Endothelial cell of umbilical vein (primary cell): ENCODE measurements at regions not wholly inside any gene's neighbourhood (a gene's known extent, or its start where the extent isn't known, plus 50 kb on each side); places are given as distances from the start of the nearest gene placed in this dataset.

Experiments
- BruUV-seq: library from RNA; stranded (reverse); fragments of 400-500 nt; replicated peaks from 2 replicates; lab custom pipeline; 2021; lab: Mats Ljungman, UMichigan
- CTCF ChIA-PET: fragments of 300-600, 350-600 bp; sonication (Branson Sonifier 250); formaldehyde crosslinking; loops from one replicate; lab custom pipeline; 2021; ENCODE audit warnings: antibody characterized with exemption, inconsistent platforms; lab: Charles Lee
- POLR2A ChIA-PET: fragments of 300-600, 350-600 bp; sonication (Branson Sonifier 250); formaldehyde crosslinking; loops from one replicate; lab custom pipeline; 2021; ENCODE audit warnings: antibody characterized with exemption, inconsistent platforms; lab: Charles Lee
- DNase-seq: peaks from one replicate; pipeline ENCODE4 v3.0.0-alpha.2; 2011; ENCODE audit warnings: low read depth, low spot score
- FAIRE-seq: peaks from 2 replicates; lab custom pipeline; 2011; peaks lifted over from hg19 to GRCh38; lab: Jason Lieb, UNC
- H2AFZ ChIP-seq: 2 replicates; pipeline ENCODE4 v1.6.0; 2012; ENCODE audit warnings: low read depth, low read length, control low read depth, inconsistent platforms
- H3K27ac ChIP-seq: 2 replicates; pipeline ENCODE4 v1.5.1; 2011; ENCODE audit warnings: low read depth, mild to moderate bottlenecking, control low read depth, low read length, moderate library complexity; ENCODE audit not compliant: insufficient read depth
- H3K27me3 ChIP-seq, 2 experiments: 2 replicates each; pipeline versions ENCODE4 v1.6.0 to v1.6.1; 2011; ENCODE audit warnings: low read length in 2 of 2, mixed read lengths in 1 of 2; ENCODE audit not compliant: control insufficient read depth in 2 of 2, insufficient read depth in 2 of 2
- H3K36me3 ChIP-seq, 2 experiments: 2 replicates in 1 of 2; 3 replicates in 1 of 2; pipeline ENCODE4 v1.5.1; 2011; ENCODE audit warnings: low read length in 2 of 2, mild to moderate bottlenecking in 1 of 2, moderate library complexity in 1 of 2; ENCODE audit not compliant: control insufficient read depth in 2 of 2, insufficient read depth in 2 of 2; ENCODE audit errors: extremely low read depth in 1 of 2
- H3K4me1 ChIP-seq: 3 replicates; pipeline ENCODE4 v1.5.1; 2011; ENCODE audit warnings: mild to moderate bottlenecking, low read length; ENCODE audit not compliant: control insufficient read depth, insufficient read depth; ENCODE audit errors: extremely low read depth
- H3K4me2 ChIP-seq: 2 replicates; pipeline ENCODE4 v1.6.1; 2011; ENCODE audit warnings: low read length, control low read depth, mixed read lengths; ENCODE audit not compliant: insufficient read depth
- H3K4me3 ChIP-seq, 3 experiments: fragments of 200-600 bp in 1 of 3; sonication (generic), shearing (Covaris generic) in 1 of 3; replicated peaks in 1 of 3; 2 replicates each; pipeline ENCODE4 v1.5.1; 2011 to 2016; ENCODE audit warnings: control low read depth in 3 of 3, low read length in 3 of 3, mild to moderate bottlenecking in 2 of 3, inconsistent platforms in 1 of 3, low read depth in 1 of 3, moderate library complexity in 1 of 3; ENCODE audit not compliant: insufficient read depth in 1 of 3
- H3K79me2 ChIP-seq: 2 replicates; pipeline ENCODE4 v1.6.0; 2012; ENCODE audit warnings: low read length, inconsistent platforms; ENCODE audit not compliant: control insufficient read depth, insufficient read depth
- H3K9ac ChIP-seq: replicated peaks from 2 replicates; pipeline ENCODE3; 2011; ENCODE audit warnings: low read length, control low read depth; ENCODE audit not compliant: insufficient read depth; ENCODE audit errors: extremely low read depth
- H3K9me1 ChIP-seq: replicated peaks from 3 replicates; pipeline ENCODE4 v1.6.0; 2011; ENCODE audit warnings: mild to moderate bottlenecking, low read length; ENCODE audit not compliant: control insufficient read depth, insufficient read depth; ENCODE audit errors: extremely low read depth
- H3K9me3 ChIP-seq: replicated peaks from 2 replicates; pipeline ENCODE4 v1.5.1; 2012; ENCODE audit warnings: low read length, inconsistent platforms; ENCODE audit not compliant: control insufficient read depth, insufficient read depth
- H4K20me1 ChIP-seq: replicated peaks from 2 replicates; pipeline ENCODE3; 2011; ENCODE audit warnings: mild to moderate bottlenecking, low read length; ENCODE audit not compliant: control insufficient read depth, insufficient read depth; ENCODE audit errors: extremely low read depth
- EZH2 ChIP-seq: IDR thresholded peaks from 2 replicates; pipeline ENCODE4 v1.6.1; 2012; ENCODE audit warnings: borderline replicate concordance, low read depth, mild to moderate bottlenecking, moderate library complexity, low read length, inconsistent platforms; ENCODE audit not compliant: severe bottlenecking
- FOS ChIP-seq: IDR thresholded peaks from 2 replicates; pipeline ENCODE4 v1.6.1; 2011; ENCODE audit warnings: mild to moderate bottlenecking, low read length, moderate library complexity, borderline replicate concordance; ENCODE audit not compliant: insufficient read depth
- GATA2 ChIP-seq: IDR thresholded peaks from 2 replicates; pipeline ENCODE4 v1.7.0; 2011; ENCODE audit warnings: low read depth, mild to moderate bottlenecking, moderate library complexity, mixed read lengths, low read length; ENCODE audit not compliant: insufficient read length, insufficient read depth
- JUN ChIP-seq: IDR thresholded peaks from 2 replicates; pipeline ENCODE4 v1.6.1; 2011; ENCODE audit warnings: borderline replicate concordance, low read depth; ENCODE audit not compliant: insufficient read length, insufficient read depth
- MAX ChIP-seq: IDR thresholded peaks from 2 replicates; pipeline ENCODE4 v1.6.1; 2011; ENCODE audit not compliant: insufficient read depth, insufficient read length
- MYC ChIP-seq: IDR thresholded peaks from one replicate; pipeline ENCODE4 v1.6.1; 2011; ENCODE audit warnings: mild to moderate bottlenecking, low read depth, low read length
- POLR2A ChIP-seq: IDR thresholded peaks from 2 replicates; pipeline ENCODE4 v1.6.1; 2012; ENCODE audit warnings: low read depth, mild to moderate bottlenecking, control low read depth, low read length
- POLR2AphosphoS5 ChIP-seq: IDR thresholded peaks from 2 replicates; pipeline ENCODE4 v1.6.1; 2012; ENCODE audit warnings: low read depth, mild to moderate bottlenecking, control low read depth, low read length, moderate library complexity; ENCODE audit not compliant: insufficient read depth
- dilution Hi-C: fragments of 300-500 bp; cut with MboI; formaldehyde crosslinking; loops from one replicate; pipeline ENCODE4 v1.15.0; 2019; ENCODE audit warnings: low sequenced_read_pairs; ENCODE audit not compliant: extremely low pct_ligation_motif_present
- intact Hi-C: fragments of 100-400 bp; cut with micrococcal nuclease; formaldehyde crosslinking; loops from one replicate; pipeline ENCODE4 v1.10.0; 2022
- TF ChIP-seq, protein P1 (sequence below), 2 donors: IDR thresholded peaks; 1 replicate in 1 of 2; 2 replicates in 1 of 2; pipeline ENCODE4 v1.5.1; 2011; ENCODE audit warnings: low read length in 2 of 2, mild to moderate bottlenecking in 2 of 2, moderate library complexity in 2 of 2, control low read depth in 1 of 2, inconsistent platforms in 1 of 2, low read depth in 1 of 2; ENCODE audit not compliant: insufficient read depth in 1 of 2; ENCODE audit errors: extremely low read depth in 1 of 2

DNA sequence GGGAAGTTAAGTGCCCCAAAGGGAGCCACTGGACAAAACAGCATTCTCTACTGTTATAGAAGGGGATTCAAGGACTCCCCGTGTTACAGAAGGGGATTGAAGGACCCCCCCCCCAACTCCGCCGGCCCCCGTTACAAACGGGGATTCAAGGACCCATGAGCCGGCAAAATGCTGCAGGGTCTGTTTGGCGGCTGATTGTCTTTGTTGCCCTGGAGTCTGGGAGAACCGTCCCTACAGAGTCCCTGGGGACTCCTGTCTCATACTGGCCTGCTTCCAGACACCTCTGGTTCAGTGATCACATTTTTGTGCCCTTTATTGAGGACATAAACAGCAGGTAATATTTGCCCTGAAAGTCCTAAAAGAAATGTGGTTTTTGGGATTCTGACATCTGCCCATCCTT is 96.4 kb downstream of the SYF2 start:
- BruUV-seq, result no TSS peak
- H3K9me3 ChIP-seq, result no peaks in the 10 kb centered on the region
- H3K4me1 ChIP-seq, result no peaks in the 10 kb centered on the region
- intact Hi-C loops (no loop called here), dilution Hi-C loops (no loop called here)
- TF ChIP-seq MYC (no peak), JUN (no peak), POLR2AphosphoS5 (no peak), EZH2 (no peak), MAX (no peak), FOS (no peak), POLR2A (no peak), GATA2 (no peak)
- TF ChIP-seq, protein P1, sequence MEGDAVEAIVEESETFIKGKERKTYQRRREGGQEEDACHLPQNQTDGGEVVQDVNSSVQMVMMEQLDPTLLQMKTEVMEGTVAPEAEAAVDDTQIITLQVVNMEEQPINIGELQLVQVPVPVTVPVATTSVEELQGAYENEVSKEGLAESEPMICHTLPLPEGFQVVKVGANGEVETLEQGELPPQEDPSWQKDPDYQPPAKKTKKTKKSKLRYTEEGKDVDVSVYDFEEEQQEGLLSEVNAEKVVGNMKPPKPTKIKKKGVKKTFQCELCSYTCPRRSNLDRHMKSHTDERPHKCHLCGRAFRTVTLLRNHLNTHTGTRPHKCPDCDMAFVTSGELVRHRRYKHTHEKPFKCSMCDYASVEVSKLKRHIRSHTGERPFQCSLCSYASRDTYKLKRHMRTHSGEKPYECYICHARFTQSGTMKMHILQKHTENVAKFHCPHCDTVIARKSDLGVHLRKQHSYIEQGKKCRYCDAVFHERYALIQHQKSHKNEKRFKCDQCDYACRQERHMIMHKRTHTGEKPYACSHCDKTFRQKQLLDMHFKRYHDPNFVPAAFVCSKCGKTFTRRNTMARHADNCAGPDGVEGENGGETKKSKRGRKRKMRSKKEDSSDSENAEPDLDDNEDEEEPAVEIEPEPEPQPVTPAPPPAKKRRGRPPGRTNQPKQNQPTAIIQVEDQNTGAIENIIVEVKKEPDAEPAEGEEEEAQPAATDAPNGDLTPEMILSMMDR (IDR thresholded peaks at IDR 0.05; ENCODE audit: extremely low read depth in 1 of 2, insufficient read depth in 1 of 2, low read depth in 1 of 2, low read length in 2 of 2), result no peak
- H4K20me1 ChIP-seq, result no peaks in the 10 kb centered on the region
- no peaks in the 10 kb centered on the region for H3K9me1 ChIP-seq
- no peaks in the 10 kb centered on the region for H3K79me2 ChIP-seq
- H3K4me3 ChIP-seq, result no peak overlapping the region
- H3K36me3 ChIP-seq, result no peaks in the 10 kb centered on the region
- no peak for DNase-seq
- FAIRE-seq, result no peak
- CTCF ChIA-PET, result no interaction called here
- H3K9ac ChIP-seq, result no peak overlapping the region
- peaks cover 0 to 3% of the 10 kb centered on the region in 2 experiments for H3K27me3 ChIP-seq
- H3K4me2 ChIP-seq, result no peak overlapping the region
- H3K27ac ChIP-seq, result no peak overlapping the region
- no peak overlapping the region for H2AFZ ChIP-seq
- POLR2A ChIA-PET, result no interaction called here
